HepG2 (cell line): ENCODE measurements at regions not wholly inside any gene's neighbourhood (a gene's known extent, or its start where the extent isn't known, plus 50 kb on each side); places are given as distances from the start of the nearest gene placed in this dataset.

Experiments used
- HNF1B ChIP-seq: sonication (generic); formaldehyde crosslinking; IDR thresholded peaks from 2 replicates; pipeline ENCODE4 v1.5.1; 2020; ENCODE audit warnings: mild to moderate bottlenecking, moderate library complexity, missing genetic modification reagents
- KDM2A ChIP-seq: sonication (generic); formaldehyde crosslinking; IDR thresholded peaks from 2 replicates; pipeline ENCODE4 v1.4.0; 2020; ENCODE audit warnings: low read depth, missing genetic modification reagents, borderline replicate concordance
- MAX ChIP-seq: IDR thresholded peaks from 2 replicates; pipeline ENCODE4 v1.6.1; 2012; ENCODE audit warnings: inconsistent platforms
- MYC ChIP-seq: sonication (generic); formaldehyde crosslinking; IDR thresholded peaks from 2 replicates; pipeline ENCODE4 v1.9.0; 2021; ENCODE audit warnings: missing genetic modification reagents, borderline replicate concordance
- POGK ChIP-seq: sonication (generic); formaldehyde crosslinking; conservative IDR thresholded peaks from 2 replicates; pipeline ENCODE4 v1.8.0; 2022; ENCODE audit warnings: mild to moderate bottlenecking, moderate library complexity, missing genetic modification reagents
- SIN3A ChIP-seq: IDR thresholded peaks from 2 replicates; pipeline ENCODE4 v1.6.1; 2011; ENCODE audit warnings: low read depth, mild to moderate bottlenecking, control low read depth, low read length, borderline replicate concordance
- TCF12 ChIP-seq, 2 experiments: fragments of 450-650 bp in 1 of 2; sonication (generic) in 1 of 2; formaldehyde crosslinking in 1 of 2; IDR thresholded peaks; 2 replicates each; pipeline versions ENCODE4 v1.6.1 to v1.8.0; 2017 to 2022; ENCODE audit warnings: antibody characterized with exemption in 1 of 2, mild to moderate bottlenecking in 1 of 2, missing genetic modification reagents in 1 of 2, moderate library complexity in 1 of 2

DNA sequence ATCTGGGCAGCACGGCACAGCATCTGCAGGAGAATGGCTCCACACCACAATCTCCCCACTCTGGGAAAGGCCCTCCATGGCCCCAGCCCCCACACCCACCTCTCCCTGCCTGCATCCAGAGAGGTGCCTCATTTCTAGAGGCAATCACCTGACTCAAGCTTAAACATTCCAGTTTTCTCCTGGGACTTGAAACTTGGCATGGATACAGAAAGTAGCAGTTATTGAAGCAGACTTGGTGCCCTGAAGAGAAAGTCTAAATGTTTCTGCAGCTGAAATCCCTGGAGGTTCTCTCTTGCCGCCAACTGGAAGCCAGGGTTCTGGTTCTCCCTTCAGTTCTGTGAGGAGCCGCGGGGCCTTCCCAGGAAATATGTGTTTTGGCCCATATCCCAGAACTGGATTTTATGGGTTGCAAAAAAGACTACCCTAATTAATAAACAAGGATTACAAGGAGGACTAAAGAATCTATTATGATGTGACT, 122.8 kb downstream of the SKIDA1 start:
- TF ChIP-seq MYC (CRISPR knock-in tag) (no peak), SIN3A (no peak), TCF12 (IDR thresholded peaks at IDR 0.05) (no peak), TCF12 (CRISPR knock-in tag; IDR thresholded peaks at IDR 0.05) (no peak), POGK (CRISPR knock-in tag) (no peak), HNF1B (CRISPR knock-in tag) (no peak), KDM2A (CRISPR knock-in tag) (no peak), MAX (no peak)
